Tongue (tissue), 1 donor: ENCODE measurements at regions not wholly inside any gene's neighbourhood (a gene's known extent, or its start where the extent isn't known, plus 50 kb on each side); places are given as distances from the start of the nearest gene placed in this dataset.
"Not testable (repeated sequence)": the region's sequence is repeated elsewhere in the genome, so short reads cannot be mapped to it uniquely, and the experiment has no call there.

ENCODE experiments used
- DNase-seq: peaks from one replicate; pipeline ENCODE4 v3.0.0-alpha.2; 2015

DNA sequence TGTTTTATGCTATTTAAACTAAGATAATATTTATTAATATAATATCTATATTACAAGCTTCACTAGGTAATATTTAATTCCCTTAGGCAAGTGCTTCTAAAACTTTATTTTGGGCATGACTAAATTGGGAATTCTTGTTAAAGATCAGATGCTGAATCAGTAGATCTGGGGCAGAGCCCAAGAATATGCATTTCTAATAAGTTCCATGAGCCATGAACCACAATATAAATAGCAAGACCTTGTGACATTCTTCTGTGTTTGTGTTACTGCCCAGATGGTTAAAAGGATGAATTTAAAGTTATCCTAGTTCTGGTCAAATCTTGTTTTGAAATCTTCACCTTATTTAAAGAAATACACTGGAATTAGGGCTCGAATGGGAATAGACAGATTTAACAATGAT lies 258.4 kb upstream of the CACNA2D1 start:
- no peak for DNase-seq

DNA sequence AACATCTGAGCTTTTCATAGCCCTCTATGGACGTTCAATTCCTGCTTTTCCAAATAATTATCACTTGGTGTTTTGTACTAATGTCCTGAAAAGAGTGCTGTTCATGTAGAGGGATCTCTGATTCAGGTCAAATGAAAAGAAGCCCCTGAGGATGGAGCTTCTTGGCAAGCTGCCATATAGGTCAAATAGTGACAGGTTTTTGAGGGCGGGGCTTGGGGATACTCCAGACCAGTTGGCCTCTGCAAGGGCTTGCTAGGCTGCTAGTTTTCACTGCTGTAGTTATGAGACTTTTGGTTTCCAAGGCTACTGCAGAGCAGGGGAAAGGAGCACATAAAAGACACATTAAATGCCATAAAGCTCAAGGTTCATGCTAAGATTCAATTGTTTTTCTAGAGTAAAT lies 257.2 kb upstream of the CACNA2D1 start:
- peak; percentile 6 for DNase-seq

DNA sequence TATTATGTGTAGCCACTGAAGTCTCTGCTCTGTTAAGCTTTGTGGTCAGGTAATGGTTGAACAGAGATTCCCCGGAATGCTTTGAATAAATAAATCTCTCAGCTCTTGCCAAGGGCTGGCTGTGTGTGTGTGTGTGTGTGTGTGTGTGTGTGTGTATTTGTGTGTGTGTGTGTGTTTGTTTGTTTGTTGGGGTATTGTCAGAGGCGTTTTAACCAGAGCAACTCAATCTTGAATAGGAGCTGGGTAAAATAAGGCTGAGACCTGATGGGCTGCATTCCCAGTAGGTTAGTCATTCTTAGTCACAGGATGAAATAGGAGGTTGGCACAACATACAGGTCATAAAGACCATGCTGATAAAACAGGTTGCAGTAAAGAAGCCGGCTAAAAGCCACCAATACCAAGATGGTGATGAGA lies 256.2 kb upstream of the CACNA2D1 start:
- no peak for DNase-seq

DNA sequence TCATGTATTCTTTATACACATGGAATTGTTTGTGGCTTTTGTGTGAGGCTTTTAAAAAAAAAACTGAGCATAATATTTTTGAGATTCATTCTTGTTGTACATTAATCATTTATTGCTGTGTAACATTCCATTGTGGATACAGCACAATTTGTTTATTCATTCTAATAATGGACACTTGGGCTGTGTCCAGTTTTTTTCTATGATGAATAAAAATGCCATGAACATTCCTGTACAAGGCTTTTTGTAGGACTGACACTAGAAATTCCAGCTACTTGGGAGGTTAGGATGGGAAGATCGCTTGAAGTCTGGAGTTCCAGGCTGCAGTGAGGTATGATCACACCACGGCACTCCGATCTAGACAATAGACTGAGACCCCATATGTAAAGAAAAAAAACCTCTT lies 254.3 kb upstream of the CACNA2D1 start:
- no peak for DNase-seq

DNA sequence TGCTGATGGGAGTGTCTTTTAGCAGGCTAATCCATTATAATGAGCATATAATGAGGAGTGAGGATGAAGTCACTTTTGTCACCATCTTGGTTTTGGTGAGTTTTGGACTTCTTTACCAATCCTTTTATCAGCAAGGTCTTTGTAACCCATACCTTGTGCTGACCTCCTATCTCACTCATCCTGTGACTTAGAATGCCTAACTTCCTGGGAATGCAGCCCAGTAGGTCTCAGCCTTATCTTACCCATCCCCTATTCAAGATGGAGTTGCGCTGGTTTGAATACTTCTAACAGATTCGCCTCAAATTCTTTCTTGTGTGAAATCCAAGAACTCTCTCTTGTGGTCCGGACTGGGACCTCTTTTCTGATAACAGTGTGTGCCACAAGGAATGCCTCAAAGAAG lies 253.1 kb upstream of the CACNA2D1 start:
- no peak for DNase-seq

DNA sequence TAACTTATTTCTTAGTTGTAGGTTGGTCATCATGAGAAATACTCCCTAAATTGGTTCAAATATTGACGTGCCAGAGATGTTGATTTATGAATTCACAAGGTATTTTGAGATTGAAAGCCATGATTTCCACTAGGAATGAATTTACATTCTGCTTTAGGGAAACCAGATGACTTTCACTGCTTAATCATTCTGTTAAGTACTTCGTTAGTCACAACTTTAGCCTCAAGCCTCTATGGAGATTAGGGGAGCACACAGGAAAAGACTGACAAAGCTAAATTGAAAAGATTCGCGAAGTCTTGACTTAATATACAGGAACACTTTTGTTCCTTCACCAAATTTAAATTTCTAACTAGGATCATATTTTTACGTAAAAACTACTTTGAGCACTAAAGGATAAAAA lies 250.4 kb upstream of the CACNA2D1 start:
- no peak for DNase-seq

DNA sequence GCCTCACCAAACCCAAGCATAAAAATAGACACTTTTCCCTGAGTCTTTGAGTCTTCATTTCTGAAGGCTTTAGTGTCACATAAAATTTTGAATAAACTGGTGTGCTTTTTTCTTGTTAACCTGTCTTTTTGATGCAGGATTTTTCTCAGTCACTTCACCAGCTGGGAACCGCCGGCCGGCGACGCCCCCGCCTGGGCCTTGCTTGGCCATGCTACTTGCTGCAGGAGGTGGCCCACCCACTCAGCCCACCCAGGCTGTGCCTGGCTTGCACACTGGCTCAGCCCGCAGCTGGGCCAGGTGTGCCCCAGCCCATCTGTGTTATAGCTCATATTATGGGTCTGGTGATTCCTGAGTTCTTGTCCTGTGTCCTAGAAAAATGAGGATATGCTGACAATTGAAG lies 247.4 kb upstream of the CACNA2D1 start:
- no peak for DNase-seq

DNA sequence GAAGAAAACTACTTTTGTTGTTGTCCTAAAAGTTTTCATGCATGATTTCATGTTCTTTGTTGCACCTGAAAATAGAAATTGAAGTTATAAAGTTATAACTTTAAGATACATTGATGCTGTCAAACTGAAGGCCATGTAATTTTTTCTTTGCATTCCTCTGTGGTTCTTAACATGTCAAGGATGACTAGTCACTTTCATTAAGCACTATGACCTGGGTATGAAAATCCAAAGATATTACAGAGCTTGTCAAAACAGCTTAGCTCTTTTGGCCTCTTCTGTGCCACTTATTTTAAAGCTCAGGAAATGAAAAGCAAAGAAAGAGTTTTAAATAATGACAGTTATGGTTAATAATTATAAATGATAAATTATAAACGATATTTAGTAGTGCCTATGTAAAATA lies 241.6 kb upstream of the CACNA2D1 start:
- no peak for DNase-seq

DNA sequence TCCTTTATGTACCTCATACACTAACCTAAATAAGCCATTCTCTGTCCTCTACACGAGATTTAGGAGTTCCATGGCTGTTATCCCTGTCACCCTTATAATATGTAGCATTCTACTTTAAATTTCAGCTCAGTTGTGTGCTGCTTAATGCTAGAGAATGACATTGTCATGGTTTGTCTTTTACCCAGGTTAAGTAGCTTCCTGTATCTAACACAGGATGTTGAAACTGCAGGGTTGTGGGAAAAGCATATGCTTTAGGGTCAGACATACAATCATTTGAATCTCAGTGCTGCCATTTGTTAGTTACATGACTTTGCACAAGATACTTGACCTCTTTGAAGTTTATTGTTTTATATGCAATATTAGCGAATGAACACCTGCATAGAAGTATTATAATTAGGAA lies 235.1 kb upstream of the CACNA2D1 start:
- DNase-seq = no peak

DNA sequence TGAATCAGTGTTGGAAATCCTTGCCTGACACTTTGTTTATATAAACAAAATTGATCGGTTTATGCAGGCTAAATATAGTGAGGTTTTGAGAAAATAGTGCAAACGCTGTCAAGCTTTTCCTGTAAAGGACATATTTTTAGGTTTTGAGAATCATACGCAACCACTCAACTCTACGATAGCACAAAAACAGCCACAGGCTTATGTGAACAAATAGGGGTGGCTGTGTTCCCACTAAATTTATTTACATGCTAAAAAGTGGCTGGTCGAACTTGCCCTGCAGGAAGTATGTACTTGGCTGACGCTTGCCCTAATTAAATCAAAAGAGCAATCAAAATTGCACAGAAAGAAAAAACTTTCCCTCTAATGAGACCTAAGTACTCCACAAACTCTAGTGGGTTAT lies 234.7 kb upstream of the CACNA2D1 start:
- no peak for DNase-seq

DNA sequence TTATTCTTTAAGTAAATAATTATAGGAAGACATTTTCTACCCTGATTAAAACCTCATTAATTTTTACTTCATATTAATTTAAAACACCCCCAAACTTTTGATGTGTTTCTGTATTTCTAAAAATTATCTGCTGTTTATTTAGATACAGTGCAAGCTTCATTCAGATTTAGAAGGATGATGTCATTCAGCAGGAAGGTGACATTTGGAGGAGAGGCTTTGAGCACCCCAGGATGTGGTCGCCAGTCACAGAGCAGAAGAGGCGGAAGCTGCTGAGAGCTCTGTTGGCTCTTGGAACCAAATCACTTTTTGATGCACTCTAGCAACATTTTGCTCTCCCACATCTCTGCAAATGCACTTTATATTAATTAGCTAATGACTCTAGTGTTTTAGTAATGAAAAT lies 233.9 kb upstream of the CACNA2D1 start:
- no peak for DNase-seq

DNA sequence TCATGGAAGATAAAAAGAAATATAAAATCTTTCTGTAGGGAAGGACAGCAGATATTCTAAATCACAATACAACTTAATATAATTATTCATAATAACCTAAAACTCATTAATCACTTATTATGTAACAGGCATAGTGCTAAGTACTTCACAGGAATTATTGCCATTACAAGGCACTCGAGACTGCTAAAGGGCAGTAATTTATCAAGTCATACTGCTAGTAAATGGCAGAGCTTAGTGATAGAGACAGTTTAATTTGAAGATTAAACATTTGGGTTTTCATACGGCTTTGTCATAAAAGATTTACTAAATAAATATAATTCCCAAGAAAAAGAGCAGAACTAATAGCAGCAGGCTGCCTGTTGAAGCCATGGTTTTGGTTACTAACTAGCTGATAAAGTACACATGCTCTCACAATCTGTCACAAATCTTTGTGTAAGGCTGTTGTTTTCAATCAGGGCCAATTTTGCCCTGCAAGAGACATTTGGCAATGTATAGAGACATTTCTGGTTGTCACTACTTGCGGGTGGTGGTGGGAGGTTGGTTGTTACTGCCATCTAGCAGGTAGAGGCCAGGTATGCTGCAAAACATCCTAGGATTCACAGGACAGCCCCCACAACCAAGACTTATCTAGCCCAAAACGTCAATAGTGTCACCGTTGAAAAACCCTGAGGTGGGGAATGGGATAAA lies 233.3 kb upstream of the CACNA2D1 start:
- DNase-seq = no peak

DNA sequence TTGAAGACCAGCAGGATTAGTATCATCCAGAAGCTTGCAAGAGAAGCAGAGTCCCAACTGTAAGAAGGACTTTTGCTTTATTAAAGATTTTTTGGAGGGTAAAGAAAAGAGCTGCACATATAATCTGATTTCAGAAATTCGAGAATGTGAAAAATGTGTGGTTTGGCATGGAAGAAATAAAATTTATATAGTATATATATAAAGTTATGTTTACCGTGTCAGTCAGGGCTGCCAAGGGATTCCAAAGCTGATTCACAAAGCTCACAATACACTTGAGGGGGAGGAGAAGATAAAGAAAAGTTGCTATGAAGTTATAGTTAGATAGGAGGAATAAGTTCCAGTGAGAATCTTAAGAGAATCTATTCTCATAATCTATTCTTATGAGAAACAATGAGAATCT lies 231.8 kb upstream of the CACNA2D1 start:
- no peak for DNase-seq

DNA sequence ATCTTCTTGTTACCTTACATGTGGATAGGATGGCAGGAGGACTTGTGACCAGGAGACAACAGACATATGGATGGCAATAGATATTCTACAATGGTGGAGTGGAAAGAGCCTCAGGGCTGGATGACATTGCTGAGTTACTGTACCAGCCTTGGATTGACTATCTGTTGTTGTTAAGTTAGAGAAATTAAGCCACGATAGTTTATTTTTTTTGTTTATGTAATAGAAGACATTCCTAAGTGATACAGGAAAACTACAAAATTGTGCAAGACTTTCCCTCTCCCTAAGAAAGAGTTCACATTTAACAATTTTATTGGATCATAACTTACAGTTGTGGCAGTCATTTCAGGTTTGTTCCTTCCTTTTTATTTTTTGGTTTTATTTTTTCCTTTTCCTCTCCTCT lies 230.7 kb upstream of the CACNA2D1 start:
- DNase-seq = no peak

DNA sequence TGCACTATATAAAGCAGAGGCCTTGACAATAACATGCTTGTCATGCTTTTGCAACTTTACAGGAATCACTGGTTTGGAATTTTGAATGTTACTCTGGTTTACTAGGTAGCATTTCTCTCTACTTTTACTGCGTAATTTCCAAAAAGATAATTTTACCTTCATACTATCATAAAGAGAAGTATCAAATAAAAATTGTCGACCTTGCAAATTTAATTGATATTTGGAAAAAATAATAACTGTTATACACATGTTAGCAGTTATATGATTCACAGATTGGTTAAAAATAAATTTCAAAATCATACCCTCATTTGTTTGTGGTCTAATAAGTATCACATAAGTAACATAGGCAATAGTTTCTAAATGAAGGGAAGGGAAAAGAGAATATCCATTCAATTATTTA lies 228.5 kb upstream of the CACNA2D1 start:
- no peak for DNase-seq

DNA sequence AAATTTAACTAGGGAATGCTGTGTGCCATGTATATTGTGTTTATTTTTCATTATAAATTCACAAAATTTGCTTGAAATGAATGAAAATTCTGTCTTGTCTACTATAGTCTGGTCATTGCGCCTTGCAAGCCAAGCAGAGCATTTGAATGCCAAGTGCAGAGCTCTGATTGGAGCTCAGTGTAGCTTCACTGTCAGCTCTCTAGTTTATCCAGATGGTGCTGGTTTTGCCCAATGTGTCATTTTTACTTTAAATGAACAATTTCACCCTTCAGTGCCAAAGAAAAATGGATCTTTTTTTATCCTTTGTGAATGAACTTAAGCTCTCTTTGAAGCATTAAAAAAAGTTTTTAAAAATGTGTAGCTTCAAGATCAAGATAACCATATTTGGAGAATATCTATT lies 225.6 kb upstream of the CACNA2D1 start:
- no peak for DNase-seq

DNA sequence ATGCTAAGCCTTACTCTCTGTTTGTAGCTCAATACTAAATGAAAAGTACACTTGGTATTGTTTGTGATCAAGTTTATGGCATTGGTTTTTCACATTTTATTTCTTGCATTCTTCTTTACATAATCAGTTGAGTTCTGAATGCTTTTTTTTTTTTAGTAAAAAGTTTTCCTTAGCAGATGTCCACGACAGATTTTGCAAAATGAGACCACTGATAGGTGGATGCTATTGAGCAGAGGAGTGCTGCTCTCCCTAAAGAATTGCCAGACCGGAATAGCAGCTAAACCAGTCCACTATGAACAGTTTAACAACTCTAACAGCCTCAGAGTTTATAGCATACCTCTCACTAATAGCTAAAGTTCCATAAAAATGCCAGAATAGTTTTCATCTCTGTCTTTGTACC lies 225.1 kb upstream of the CACNA2D1 start:
- no peak for DNase-seq

DNA sequence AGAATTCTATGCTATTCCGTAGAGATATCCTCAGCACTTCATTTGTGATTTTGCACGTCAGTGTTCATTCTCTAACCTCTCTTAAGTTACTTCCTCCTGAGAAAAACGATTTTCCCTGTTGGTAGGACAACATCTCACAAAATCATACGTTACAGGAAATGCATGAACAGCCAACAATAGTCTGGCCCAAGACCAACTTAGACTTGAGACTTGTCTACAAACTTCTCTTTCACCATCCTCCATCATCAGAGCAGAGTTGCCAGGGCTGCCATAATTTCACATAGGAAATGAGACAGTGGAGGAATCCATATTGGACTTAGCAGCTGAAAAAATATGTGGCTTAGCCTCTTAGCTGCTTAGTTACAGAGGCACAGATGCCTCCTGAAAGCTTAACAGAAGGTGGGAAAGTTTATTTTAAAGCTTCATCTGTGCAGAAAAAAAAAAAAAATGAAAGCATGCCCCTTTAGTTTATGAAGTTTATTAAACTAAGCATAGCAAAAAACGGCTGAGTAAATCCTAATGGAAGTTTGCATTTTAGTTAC lies 222.5 kb upstream of the CACNA2D1 start:
- DNase-seq = no peak

DNA sequence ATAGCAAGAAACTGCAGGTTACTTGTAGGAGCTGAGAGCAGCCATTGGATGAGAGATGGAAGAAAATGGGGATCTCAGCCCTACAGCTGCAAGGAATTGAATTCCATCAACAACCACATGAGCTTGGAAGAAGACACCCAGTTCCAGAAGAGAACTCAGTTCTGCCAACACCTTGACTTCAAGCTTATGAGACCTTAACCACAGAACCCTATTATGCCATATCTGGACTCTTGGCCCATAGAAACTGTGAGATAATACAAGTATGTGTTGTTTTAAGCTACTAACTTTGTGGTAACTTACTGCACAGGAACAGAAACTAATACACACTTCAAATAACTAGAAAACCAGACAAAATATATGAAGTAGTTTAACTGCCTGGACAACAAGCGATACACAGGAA lies 212.4 kb upstream of the CACNA2D1 start:
- DNase-seq = no peak

DNA sequence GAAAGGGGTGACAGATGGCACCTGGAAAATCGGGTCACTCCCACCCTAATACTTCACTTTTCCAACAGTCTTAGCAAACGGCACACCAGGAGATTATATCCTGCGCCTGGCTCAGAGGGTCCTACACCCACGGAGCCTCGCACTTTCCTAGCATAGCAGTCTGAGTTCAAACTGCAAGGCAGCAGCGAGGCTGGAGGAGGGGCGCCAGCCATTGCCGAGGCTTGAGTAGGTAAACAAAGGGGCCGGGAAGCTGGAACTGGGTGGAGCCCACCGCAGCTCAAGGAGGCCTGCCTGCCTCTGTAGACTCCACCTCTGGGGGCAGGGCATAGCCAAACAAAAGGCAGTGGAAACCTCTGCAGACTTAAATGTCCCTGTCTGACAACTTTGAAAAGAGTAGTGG lies 206.5 kb upstream of the CACNA2D1 start:
- DNase-seq = not testable (repeated sequence)

DNA sequence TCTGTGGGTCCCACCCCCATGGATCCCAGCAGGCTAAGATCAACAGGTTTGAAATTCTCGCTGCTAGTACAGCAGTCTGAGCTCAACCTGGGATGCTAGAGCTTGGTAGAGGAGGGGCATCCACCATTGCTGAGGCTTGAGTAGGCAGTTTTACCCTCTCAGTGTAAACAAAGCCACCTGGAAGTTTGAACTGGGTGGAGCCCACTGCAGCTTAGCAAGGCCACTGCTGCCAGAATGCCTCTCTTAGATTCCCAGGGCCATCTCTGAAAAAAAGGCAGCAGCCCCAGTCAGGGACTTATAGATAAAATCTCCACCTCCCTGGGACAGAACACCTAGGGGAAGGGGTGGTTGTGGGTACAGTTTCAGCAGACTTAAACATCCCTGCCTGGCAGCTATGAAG lies 190.0 kb upstream of the CACNA2D1 start:
- no peak for DNase-seq

DNA sequence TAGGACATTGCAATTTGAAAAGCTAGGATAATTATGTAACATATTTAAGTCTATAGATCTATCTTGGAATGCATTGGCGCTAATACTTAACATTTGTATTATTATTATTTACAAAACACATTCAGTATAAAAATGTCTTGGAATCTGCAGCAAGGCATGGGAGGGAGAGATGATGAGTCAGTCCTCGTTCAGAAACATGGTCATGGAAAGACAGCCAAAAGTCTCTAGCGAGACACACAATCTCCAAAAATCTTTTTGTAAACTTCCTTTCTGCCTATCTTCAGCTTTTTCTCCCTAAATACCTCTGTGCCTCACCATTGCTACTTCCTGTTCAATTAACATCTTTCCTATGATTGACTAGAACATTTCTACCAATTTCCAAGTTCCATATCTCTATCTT lies 188.4 kb upstream of the CACNA2D1 start:
- no peak for DNase-seq

DNA sequence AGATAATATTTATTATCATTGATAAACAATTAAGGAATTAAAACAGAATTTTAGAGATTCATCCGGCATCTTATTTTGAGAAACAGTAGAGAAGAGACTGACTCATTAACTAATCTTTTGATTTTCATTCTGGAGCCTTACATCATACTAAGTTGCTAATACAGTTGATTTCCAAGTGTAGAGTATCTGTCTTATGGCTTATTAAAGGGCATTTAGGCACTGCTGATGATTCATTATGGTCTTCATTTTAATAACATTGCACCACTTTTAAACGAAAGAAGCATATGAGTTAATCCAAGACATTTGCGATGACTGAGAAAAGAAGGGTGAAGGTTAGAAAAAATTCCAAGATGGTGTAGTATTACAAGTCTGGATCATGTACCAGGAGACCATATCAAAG lies 186.0 kb upstream of the CACNA2D1 start:
- no peak for DNase-seq

DNA sequence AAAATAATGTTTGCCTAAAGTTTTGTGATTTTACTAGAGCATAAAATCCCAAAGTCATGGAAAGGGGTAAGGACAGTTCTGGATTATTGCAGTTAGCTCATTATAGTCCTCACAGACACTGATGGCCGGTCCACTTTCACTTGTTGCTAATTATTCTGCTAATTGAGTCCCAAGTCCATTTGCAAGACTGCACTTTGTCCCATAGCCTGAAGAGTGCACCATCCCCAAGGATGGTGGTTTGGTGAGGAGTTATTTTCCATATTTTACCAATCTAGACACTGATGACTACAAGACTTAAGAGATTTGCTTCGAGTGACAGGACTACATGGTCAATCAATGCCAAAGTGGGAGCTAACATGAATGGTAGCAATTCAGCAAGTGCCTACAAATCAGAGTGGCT lies 181.8 kb upstream of the CACNA2D1 start:
- DNase-seq = no peak

DNA sequence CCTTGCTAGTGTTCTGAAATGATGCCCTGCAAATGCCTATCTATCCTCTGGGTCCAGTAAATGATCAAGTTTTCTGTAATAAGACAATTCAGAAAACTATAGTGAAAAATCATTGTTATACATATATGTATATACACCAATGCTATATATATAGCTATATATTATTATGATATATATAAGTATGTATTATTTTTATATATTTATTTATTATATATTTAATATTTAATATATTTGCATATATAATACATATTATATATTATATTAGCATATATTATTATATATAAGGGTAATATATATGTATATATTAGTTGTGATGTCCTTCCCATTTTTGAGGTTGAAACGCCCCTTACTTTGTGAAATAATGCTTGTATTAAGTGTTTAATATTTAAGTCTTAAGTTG lies 181.4 kb upstream of the CACNA2D1 start:
- no peak for DNase-seq
